ENCODE measurements at regions not wholly inside any gene's neighbourhood (a gene's known extent, or its start where the extent isn't known, plus 50 kb on each side); places are given as distances from the start of the nearest gene placed in this dataset.
"Not testable (repeated sequence)": the region's sequence is repeated elsewhere in the genome, so short reads cannot be mapped to it uniquely, and the experiment has no call there.

DNA sequence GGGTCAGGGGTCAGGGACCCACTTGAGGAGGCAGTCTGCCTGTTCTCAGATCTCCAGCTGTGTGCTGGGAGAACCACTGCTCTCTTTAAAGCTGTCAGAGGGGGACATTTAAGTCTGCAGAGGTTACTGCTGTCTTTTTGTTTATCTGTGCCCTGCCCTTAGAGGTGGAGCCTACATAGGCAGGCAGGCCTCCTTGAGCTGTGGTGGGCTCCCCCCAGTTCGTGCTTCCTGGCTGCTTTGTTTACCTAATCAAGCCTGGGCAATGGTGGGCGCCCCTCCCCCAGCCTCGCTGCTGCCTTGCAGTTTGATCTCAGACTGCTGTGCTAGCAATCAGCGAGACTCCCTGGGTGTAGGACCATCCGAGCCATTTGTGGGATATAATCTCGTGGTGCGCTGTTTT, 830.5 kb upstream of the ANO3 start:
- not testable (repeated sequence) for TF ChIP-seq ZSCAN20 (CRISPR knock-in tag; IDR thresholded peaks at IDR 0.05); KDM5A (IDR thresholded peaks at IDR 0.05); USF2 (IDR thresholded peaks at IDR 0.05); CTCF (IDR thresholded peaks at IDR 0.05); RAD21 (conservative IDR thresholded peaks at IDR 0.05 in 1 of 2, IDR thresholded peaks at IDR 0.05 in 1 of 2)

Measured in A549 (cell line).